Brain microvascular endothelial cell (primary cell): ENCODE measurements at regions not wholly inside any gene's neighbourhood (a gene's known extent, or its start where the extent isn't known, plus 50 kb on each side); places are given as distances from the start of the nearest gene placed in this dataset.

Source experiments
- DNase-seq: peaks from one replicate; pipeline ENCODE4 v3.0.0-alpha.2; 2020
- H3K27ac ChIP-seq: fragments of 250-450 bp; sonication (Bioruptor Pico); 2 replicates; pipeline ENCODE4 v1.5.1; 2020; ENCODE audit warnings: mild to moderate bottlenecking, moderate library complexity
- H3K27me3 ChIP-seq: fragments of 250-450 bp; sonication (Bioruptor Pico); replicated peaks from 2 replicates; pipeline ENCODE4 v1.5.1; 2020; ENCODE audit warnings: mild to moderate bottlenecking
- H3K36me3 ChIP-seq: fragments of 250-450 bp; sonication (Bioruptor Pico); replicated peaks from 2 replicates; pipeline ENCODE4 v1.5.1; 2020; ENCODE audit warnings: mild to moderate bottlenecking
- H3K4me3 ChIP-seq: 2 replicates; pipeline ENCODE4 v1.5.1; 2011; ENCODE audit warnings: low read depth, mild to moderate bottlenecking, control low read depth, low read length, moderate library complexity
- CTCF ChIP-seq: IDR thresholded peaks from 2 replicates; pipeline ENCODE4 v1.5.1; 2011; ENCODE audit warnings: low read depth, mild to moderate bottlenecking, moderate library complexity, low read length, control low read depth, inconsistent platforms; ENCODE audit errors: missing control alignments
- in situ Hi-C: cut with HindIII; loops from 2 replicates; pipeline ENCODE4 v1.10.0; 2017; ENCODE audit warnings: low sequenced_read_pairs, low pct_ligation_motif_present

GRCh38 chr20:56802805-56803204 lies 173.7 kb downstream of the TFAP2C start:
- H3K27me3 ChIP-seq = no peaks in the 10 kb centered on the region
- in situ Hi-C loops = no loop called here
- no peak for TF ChIP-seq CTCF
- H3K36me3 ChIP-seq = no peaks in the 10 kb centered on the region
- no peak for DNase-seq
- H3K27ac ChIP-seq = no peak overlapping the region
- H3K4me3 ChIP-seq = no peak overlapping the region

- Histone ChIP-seq H3K27me3 (no peaks in the 10 kb centered on the region), H3K4me3 (no peak overlapping the region), H3K36me3 (no peaks in the 10 kb centered on the region), H3K27ac (no peak overlapping the region)
- in situ Hi-C loops = no loop called here
- no peak for TF ChIP-seq CTCF
- no peak for DNase-seq
Measured at GRCh38 chr20:56805313-56805712, 176.2 kb downstream of the TFAP2C start.

GRCh38 chr20:56805966-56806365 lies 176.9 kb downstream of the TFAP2C start:
- Histone ChIP-seq H3K36me3 (no peaks in the 10 kb centered on the region), H3K27me3 (no peaks in the 10 kb centered on the region), H3K4me3 (no peak overlapping the region), H3K27ac (no peak overlapping the region)
- in situ Hi-C loops = no loop called here
- TF ChIP-seq CTCF = no peak
- no peak for DNase-seq

GRCh38 chr20:56806952-56807517 lies 177.9 kb downstream of the TFAP2C start:
- H3K36me3 ChIP-seq = no peaks in the 10 kb centered on the region
- H3K27me3 ChIP-seq = no peaks in the 10 kb centered on the region
- H3K27ac ChIP-seq = no peak overlapping the region
- TF ChIP-seq CTCF = no peak
- in situ Hi-C loops = no loop called here
- H3K4me3 ChIP-seq = no peak overlapping the region
- DNase-seq = no peak

- Histone ChIP-seq H3K4me3 (no peak overlapping the region), H3K36me3 (no peaks in the 10 kb centered on the region), H3K27me3 (no peaks in the 10 kb centered on the region), H3K27ac (no peak overlapping the region)
- no peak for DNase-seq
- in situ Hi-C loops = no loop called here
- TF ChIP-seq CTCF = no peak
Measured at GRCh38 chr20:56808117-56808725, 179.1 kb downstream of the TFAP2C start.

- TF ChIP-seq CTCF = no peak
- in situ Hi-C loops = no loop called here
- DNase-seq = no peak
- no peaks in the 10 kb centered on the region for H3K36me3 ChIP-seq
- no peak overlapping the region for H3K27ac ChIP-seq
- H3K27me3 ChIP-seq = no peaks in the 10 kb centered on the region
- H3K4me3 ChIP-seq = no peak overlapping the region
Measured at GRCh38 chr20:56808732-56809131, 179.6 kb downstream of the TFAP2C start.
